GM12874 (cell line): ENCODE measurements at regions not wholly inside any gene's neighbourhood (a gene's known extent, or its start where the extent isn't known, plus 50 kb on each side); places are given as distances from the start of the nearest gene placed in this dataset.

Source experiments
- CTCF ChIP-seq: IDR thresholded peaks from 2 replicates; pipeline ENCODE4 v1.5.1; 2011; ENCODE audit warnings: low read depth, mild to moderate bottlenecking, control low read depth, low read length, moderate library complexity; ENCODE audit not compliant: insufficient read depth

GRCh38 chr5:2508514-2508913 is 243.0 kb downstream of the IRX2 start:
- TF ChIP-seq CTCF, result no peak

GRCh38 chr5:2507611-2508010 is 243.9 kb downstream of the IRX2 start:
- no peak for TF ChIP-seq CTCF

- TF ChIP-seq CTCF, result no peak
Observed at GRCh38 chr5:2506603-2507002, 244.9 kb downstream of the IRX2 start.

GRCh38 chr5:2505217-2505616 is 246.3 kb downstream of the IRX2 start:
- no peak for TF ChIP-seq CTCF

GRCh38 chr5:2502970-2503594 is 248.4 kb downstream of the IRX2 start:
- TF ChIP-seq CTCF, result no peak

- no peak for TF ChIP-seq CTCF
Observed at GRCh38 chr5:2499917-2500316, 251.6 kb downstream of the IRX2 start.

- TF ChIP-seq CTCF, result no peak
Observed at GRCh38 chr5:2496891-2497290, 254.6 kb downstream of the IRX2 start.
